ENCODE measurements at regions not wholly inside any gene's neighbourhood (a gene's known extent, or its start where the extent isn't known, plus 50 kb on each side); places are given as distances from the start of the nearest gene placed in this dataset.

DNA sequence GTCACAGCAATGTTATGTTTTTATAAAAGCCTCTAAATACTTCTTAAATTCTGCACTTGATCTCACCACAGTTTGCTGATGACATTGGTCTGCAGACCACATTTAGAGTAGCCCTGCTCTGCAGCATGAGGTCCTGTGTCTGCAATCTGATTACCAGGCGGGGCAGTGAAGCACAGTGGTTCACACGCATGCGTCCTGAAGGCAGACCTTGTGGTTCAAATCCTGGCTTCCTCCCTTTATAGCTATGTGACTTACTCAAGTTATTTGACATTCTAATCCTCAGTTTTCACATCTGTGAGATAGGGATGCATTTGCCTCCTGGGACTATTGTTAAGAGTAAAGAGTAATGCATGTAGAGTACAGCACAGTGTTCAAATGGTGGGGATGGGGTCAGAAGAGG is 50.3 kb downstream of the BMAL2 start:
- TF ChIP-seq, protein P1, sequence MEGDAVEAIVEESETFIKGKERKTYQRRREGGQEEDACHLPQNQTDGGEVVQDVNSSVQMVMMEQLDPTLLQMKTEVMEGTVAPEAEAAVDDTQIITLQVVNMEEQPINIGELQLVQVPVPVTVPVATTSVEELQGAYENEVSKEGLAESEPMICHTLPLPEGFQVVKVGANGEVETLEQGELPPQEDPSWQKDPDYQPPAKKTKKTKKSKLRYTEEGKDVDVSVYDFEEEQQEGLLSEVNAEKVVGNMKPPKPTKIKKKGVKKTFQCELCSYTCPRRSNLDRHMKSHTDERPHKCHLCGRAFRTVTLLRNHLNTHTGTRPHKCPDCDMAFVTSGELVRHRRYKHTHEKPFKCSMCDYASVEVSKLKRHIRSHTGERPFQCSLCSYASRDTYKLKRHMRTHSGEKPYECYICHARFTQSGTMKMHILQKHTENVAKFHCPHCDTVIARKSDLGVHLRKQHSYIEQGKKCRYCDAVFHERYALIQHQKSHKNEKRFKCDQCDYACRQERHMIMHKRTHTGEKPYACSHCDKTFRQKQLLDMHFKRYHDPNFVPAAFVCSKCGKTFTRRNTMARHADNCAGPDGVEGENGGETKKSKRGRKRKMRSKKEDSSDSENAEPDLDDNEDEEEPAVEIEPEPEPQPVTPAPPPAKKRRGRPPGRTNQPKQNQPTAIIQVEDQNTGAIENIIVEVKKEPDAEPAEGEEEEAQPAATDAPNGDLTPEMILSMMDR (IDR thresholded peaks at IDR 0.05), result no peak
- ATAC-seq (ENCODE audit: low FRiP score) (no peak), DNase-seq (ENCODE audit: low spot score) (no peak)

DNA sequence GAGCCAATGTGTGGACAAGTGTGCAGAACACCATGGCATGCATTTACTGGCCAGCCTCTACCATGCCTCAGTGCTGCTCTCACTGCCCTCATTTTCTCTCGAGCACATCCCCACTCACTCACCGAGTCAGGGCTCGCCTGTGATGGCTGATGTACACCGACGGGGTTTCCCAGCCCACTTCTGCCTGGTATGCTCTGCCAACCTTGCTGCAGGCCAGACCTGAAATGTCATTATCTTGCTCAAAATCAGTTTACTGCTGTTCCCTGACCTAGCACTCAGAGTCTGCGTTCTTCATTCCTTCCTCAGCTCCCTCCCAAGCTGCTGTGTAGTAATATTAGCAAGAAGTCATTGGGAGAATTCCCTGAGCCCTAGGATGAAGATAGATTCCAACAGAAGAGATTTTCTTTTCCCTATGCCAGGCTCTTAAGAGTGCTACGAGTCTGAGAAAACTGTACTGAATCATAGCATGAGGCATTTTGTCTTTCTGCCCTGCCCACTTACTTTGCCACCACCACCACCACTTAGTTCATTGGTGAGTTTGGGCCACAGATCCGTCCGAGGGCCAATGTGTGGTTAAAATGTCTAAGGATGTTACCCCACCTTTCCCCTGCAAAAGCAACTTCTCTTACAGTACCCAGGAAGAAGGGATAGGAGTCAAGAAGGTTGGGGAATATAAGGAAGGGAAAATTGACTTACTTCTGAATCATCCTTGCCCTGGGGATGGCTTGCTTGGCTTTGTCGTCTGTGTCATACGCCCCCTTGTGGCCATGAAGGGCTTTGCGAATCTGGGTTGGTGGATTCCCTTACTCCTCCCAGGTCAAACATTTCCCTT is 51.0 kb downstream of the BMAL2 start:
- peak; percentile 70 for DNase-seq (ENCODE audit: low spot score)
- TF ChIP-seq, protein P1 (IDR thresholded peaks at IDR 0.05), result peak in 1 of 3 donors; percentile 61
- ATAC-seq (ENCODE audit: low FRiP score), result peak; percentile 45

DNA sequence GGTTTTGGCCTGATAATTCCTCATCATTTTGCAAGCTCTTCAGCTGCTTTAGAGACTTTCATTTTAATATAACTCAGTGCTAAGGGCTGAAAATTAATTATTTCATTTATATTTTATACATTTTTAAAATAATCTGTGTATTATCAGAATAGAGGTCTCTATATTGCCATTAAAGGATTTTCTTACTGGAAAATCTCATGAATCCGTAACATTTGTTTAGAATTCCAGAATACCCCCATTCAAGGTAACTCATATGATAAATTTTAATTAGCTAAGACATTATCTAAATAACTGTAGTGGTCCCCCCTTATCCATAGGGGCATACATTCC is 51.6 kb downstream of the BMAL2 start:
- DNase-seq (ENCODE audit: low spot score) (no peak), ATAC-seq (ENCODE audit: low FRiP score) (no peak)
- TF ChIP-seq, protein P1 (IDR thresholded peaks at IDR 0.05), result no peak

DNA sequence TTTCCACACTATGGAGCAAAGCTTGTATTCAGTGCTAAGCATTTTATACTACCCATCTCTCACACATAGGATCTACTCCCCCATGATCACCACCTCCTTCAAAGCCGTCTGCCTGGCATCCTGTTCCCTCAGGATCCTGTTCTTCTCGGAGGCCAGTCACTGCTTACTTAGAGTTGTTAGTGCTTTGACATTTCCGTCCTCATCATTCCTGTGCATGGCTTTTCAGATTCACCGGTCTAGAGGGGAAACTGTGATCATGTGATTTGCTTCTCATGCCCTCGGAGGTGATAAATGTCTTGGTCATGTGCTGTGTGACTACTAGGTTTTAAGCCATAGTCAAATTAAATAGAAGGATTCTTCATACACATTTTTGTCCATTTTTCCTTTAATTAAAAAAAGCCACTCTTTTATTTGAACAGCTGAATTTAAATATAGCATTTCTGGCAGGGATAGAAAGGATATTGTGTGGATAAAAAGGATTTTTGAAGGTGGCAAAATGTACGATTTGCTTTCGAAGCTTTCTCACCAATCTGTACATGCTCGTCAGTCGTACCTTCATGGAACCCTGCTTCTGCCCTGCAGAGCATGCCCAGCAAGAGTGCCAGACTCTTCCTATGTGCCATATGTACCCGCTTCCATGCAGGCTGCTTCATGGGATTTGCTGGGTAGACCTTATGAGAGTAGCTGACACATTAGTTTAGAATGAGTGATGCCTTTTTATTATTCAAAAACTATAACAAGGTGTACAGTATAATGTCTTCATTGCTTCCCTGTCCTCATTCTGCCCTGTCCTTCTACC is 53.3 kb downstream of the BMAL2 start:
- ATAC-seq (ENCODE audit: low FRiP score) (no peak), DNase-seq (ENCODE audit: low spot score) (no peak)
- TF ChIP-seq, protein P1 (IDR thresholded peaks at IDR 0.05), result no peak

DNA sequence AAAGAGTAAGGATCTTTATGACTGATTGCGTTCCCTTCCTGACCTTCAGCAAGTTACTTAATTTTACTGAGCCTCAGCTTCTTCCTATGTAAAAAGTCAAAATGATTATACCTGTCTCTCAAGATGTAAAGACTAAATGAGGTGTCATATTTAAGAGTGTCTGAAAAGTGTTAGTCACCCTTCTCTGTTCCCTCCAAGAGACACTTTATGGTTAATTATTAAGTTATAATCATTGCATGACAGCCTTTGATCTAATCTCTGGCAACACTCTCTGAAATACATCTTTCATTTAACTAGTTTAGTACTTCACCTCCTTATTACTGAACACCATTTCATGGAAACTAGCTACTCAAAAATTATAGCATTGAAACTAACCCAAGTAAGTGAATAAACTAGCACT is 54.8 kb downstream of the BMAL2 start:
- ATAC-seq (ENCODE audit: low FRiP score) (no peak), DNase-seq (ENCODE audit: low spot score) (no peak)
- TF ChIP-seq, protein P1 (IDR thresholded peaks at IDR 0.05), result no peak

DNA sequence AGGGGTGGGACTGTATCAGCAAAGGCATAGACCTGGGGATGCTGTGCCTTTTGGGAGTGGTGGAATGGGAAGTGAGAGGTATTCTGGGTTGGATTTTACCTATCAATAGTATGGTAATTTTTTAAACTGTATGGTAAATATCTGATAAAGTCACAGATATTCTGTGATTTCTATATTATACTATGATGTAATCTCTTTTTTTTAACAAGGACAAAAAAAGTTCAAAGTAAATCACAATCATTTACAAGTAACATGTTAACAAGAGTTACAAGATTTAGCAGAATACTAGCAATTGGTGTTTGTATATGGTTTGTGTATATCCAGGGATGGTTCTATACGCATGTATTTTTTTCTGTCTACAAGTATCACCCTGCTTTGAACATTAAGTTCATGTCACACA is 56.0 kb downstream of the BMAL2 start:
- DNase-seq (ENCODE audit: low spot score) (no peak), ATAC-seq (ENCODE audit: low FRiP score) (no peak)
- TF ChIP-seq, protein P1 (IDR thresholded peaks at IDR 0.05), result no peak

All from omental fat pad (tissue), 3 donors.